HG03175 (cell line): ENCODE measurements at regions not wholly inside any gene's neighbourhood (a gene's known extent, or its start where the extent isn't known, plus 50 kb on each side); places are given as distances from the start of the nearest gene placed in this dataset.
A peak's percentile ranks its signal among the peaks of the same experiment; 100 is the strongest.
"Not testable (repeated sequence)": the region's sequence is repeated elsewhere in the genome, so short reads cannot be mapped to it uniquely, and the experiment has no call there.

ENCODE experiments used
- ATAC-seq: cut with Tn5 transposase; IDR thresholded peaks from one replicate; pipeline ENCODE4 v1.9.1; 2021; ENCODE audit warnings: mild to moderate bottlenecking, moderate library complexity; ENCODE audit not compliant: unreplicated experiment

DNA sequence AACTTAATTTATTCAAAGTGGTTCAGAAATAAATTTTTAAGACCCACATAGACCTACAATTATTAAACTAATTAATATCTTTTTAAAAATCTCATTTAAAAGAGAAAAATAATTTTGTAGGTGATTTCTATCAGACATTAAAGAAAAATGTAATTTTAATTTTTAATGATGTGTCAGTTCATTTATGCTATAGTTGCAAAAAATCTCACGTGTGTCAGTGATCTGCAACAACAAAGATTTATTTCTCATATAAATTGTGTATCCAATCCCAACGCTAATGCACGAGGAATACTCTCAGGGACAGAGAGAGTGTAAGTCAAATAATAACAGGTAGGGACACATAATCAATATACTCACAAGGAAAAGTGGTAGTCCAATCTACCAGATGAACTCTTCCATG lies 456.6 kb upstream of the CCDC54 start:
- no peak for ATAC-seq

DNA sequence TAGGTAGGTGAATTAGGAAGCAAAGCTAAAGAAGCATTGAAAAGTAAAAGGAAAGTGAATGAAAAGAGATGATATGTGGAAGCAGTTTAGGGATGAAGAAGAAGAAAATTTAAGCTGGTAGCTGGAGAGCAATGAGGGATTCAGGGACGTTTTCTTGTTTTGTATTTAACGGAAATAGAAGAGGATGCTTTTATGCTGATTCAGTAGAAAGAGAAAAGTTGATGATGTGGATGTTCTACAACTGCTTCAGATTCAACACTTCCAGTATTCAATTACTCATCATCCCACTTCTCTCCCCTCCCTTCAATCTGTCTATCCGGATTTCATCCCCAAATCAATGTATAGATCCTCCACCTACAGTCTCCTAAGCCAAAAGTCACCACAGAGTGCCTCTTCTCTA lies 448.2 kb upstream of the CCDC54 start:
- ATAC-seq, result no peak

DNA sequence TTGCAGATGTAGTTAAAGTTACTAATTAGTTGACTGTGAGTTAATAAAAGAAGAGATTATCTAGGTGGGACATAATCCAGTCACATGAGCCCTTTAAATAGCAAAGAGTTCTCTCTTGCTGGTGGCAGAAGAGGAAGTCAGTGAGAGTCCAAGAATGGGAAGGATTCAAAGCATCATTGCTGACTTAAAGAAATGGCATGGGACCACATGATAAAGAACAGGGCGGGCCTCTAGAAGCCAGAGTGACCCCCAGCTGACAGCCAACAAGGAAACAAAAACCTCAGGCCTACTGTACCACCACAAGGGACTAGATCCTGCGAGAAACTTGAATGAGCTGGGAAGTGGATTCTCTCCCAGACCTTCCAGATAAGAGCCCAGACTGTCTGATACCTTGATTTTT lies 447.2 kb upstream of the CCDC54 start:
- no peak for ATAC-seq

DNA sequence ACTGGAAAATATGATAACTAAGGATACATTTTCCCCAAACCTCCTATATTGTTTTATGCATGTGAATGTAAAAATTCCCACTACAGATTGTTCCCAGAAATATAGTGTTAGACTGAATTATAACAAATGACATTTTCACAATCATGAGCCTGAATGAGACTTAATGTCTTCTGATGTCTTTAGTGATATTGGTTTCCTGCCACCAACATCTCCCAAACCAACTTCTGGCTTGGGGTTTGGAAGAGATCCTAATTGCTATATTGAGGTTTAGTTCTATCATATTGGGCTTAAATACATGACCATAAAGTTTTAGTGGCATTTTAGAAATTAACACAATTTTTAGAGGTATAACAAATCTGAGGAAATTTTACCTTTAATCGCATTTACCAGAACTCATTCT lies 445.3 kb upstream of the CCDC54 start:
- no peak for ATAC-seq

DNA sequence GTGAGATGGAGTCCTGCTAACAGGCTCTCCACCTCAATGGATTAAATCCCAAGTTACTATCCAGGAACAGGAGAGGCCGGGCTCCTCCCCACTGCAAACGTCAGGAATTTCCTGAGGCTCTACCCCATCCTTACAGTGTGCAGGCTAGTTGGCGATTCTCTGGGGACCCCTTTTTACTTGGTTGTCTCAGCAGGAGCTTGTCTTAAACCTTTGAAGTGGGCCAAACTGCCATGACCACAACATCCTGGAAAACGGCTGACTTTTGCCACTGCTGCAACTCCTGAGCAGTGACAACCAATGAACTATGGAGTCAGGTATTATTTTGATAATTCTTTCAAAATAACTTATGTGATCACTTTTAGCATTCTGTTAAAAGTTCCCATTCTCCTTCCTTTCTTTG lies 440.9 kb upstream of the CCDC54 start:
- no peak for ATAC-seq

DNA sequence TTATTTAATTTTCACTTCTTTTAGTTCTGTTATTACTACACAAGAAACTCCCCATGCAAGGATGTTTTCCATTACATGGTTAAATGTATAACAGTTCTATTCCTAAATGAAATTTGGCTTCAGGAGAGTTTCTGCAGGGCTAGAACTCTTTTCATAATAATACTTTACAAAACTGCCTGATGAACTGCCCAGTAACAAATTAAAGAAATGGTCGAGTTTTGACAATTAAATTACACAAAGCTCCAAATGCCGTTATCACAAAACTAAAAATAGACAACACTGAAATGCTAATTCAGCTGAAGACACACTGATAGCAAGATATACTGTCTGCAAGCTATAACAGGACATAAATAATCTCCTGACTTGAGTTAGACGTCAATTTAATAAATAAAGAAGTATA lies 435.2 kb upstream of the CCDC54 start:
- no peak for ATAC-seq

DNA sequence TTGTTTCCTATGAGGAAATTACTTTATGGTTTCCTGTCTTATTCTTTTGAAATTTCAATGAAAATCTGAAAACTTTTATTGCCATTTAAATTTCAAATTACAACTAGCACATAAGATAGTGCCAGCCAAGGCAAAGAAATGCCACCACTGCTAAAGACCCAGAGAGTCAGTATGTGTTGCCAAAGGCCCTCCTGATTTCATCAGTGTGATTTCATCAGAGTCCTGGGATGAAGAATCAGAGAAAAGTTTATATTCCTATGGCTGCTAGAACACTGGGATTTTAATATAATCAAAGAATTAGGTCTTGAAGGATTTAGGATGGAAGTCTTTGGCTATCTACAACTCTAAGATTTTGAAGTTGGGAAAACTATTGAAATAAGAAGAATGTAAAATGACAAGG lies 434.2 kb upstream of the CCDC54 start:
- no peak for ATAC-seq

DNA sequence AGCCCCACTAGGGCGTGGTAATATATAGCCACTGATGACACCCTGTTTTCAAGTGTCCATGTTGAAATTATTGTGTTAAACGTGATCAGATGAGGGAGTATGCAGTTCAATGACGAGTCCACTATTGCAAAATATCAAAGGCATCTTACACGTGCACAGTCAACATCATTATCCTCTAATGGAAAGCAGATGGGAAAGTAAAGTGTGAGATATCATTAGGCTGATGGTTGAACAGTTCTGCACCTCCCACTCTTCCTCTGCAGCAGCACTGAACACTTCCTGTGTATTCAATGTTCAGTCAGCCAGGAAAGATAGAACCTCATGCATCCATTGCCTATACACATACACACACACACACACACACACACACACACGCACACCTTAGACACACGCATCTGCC lies 431.8 kb upstream of the CCDC54 start:
- ATAC-seq, result no peak

DNA sequence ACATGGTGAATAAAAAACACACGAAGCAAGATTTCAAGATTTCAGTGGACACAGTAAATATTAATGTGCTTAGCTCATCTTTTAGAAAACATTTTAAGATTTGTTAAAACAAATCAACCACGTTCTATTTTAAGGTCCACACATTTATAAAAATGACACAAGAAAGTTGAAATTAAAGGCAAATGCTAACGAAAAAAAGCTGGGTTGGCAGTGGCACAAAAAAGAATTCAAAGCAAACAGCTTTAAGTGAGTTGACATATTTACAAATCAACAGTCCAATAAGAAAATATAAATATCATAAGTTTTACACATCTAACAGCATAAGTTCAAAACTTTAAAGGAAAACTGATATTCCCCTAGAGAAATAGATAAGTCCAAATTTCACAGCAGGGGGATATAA lies 430.4 kb upstream of the CCDC54 start:
- no peak for ATAC-seq

DNA sequence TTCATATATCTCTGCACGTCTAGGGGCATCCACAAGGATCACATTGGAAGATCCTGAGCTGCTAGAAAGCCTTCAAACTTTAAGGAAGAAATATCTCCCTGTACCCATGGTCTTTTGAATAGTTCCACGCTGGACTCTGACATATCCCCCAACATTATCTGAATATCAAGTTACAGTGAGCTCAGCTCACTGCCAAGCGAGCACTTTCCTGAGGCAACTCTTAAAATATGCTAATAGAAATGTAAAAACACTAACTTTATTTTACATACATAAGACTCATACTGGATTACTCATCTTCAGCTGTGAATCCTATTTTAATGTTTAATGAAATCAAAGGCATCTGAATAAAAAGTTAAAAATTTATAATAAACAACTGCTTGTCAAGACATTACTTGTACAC lies 420.2 kb upstream of the CCDC54 start:
- no peak for ATAC-seq

DNA sequence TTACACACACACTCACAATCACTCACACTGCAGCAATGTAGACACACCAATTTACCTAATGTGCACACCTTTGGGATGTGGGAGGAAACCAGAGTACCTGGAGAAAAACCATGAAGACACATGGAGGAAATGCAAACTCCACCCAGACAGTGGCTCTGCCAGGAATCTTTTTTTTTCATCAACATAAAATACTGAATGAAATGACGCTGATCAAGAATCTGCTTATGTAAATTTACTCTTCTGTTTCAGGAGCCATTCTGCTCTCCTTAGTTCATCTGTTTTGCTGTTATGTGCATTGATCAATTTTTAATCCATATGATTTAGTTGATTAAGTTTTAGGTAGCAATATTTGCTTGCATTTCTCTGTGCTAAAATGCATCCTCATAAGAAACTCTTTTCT lies 414.2 kb upstream of the CCDC54 start:
- no peak for ATAC-seq

DNA sequence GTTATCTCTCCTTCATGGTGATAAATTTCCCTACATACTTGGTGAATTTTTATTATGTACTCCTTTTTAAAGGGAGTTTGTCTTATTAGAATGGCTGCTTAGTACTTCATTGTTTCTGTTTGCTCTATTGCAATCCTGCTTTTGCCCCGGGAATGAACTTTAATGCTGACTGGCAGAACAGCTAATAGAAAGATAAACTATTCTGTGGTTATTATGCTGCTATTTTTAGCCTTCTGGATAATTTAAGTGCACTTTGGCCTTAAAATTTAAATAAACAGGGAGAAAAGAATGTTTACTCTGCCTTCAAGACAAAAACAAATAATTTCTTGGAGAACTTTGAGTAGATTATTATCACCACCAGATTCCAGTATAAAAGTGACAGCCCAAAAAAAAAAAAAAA lies 413.8 kb upstream of the CCDC54 start:
- ATAC-seq, result no peak

DNA sequence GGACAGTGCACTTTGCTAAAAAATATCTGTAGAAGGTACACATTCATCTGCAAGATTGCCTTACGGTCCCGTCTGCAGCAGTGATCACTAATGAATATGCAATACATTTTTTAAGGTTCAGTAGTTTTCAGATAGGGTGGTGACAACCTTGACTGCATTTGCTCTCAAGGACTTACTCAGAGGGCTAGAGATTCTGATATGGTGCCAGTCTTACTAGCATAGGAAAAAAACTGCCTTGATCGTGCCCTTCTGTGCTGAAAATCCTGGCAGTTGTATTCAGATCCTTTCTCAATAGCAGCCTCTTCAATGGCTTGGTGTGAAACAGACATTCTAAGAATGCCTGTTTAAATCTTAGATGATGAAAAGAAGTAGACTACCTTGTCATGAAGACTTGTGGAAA lies 411.9 kb upstream of the CCDC54 start:
- no peak for ATAC-seq

DNA sequence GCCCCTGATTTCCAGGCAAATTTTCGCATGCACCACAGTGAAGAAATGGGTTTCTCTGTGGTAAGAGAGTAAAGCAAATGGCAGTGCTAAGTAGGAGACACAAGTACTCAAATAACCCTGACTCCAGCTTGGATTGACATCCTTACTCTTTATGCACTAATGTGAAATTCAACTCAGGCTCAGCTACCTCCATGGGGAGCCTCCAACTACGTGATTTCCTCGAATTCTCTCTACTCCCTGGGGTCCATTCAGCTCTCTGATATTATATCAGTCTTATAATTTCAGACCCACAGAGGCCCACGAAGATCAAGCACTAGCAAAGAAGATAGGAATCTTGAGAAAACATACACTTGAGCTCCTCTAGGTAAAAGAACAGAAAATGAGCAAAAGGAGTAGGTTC lies 407.6 kb upstream of the CCDC54 start:
- no peak for ATAC-seq

DNA sequence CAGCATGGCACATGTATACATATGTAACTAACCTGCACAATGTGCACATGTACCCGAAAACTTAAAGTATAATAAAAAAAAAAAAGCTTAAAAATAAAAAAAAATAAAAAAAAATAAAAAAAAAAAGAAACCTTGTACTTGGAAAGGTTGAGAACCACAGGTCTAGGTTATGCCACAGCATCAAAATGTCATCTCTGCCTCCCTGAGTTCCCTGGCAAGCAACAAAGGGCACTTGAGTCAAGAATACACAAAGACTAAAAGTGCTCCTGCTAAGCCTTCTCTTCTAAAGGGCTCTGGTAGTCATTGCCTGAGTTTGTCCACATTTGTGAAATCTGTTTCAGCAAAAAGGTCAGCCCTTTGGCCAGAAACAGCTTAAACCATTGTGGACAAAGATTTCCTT lies 395.8 kb upstream of the CCDC54 start:
- ATAC-seq, result no peak

DNA sequence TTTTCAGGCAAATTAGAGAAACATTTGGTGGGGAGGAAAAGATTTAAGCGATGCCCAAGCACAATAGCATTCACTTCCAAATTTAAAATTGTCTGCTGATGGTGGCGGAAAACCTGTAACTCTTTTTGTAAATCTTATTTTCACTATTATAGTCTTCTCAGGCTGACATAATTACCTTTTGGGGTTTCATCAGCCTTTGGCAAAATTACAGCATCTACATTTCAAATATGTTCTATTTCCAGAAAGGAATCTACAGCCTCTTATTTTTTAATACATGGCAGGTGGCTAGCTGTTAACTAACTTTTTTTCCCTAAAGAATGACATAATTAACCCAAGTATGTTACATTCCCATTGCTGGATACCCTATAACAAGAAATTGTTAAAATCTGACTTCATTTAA lies 391.5 kb upstream of the CCDC54 start:
- no peak for ATAC-seq

DNA sequence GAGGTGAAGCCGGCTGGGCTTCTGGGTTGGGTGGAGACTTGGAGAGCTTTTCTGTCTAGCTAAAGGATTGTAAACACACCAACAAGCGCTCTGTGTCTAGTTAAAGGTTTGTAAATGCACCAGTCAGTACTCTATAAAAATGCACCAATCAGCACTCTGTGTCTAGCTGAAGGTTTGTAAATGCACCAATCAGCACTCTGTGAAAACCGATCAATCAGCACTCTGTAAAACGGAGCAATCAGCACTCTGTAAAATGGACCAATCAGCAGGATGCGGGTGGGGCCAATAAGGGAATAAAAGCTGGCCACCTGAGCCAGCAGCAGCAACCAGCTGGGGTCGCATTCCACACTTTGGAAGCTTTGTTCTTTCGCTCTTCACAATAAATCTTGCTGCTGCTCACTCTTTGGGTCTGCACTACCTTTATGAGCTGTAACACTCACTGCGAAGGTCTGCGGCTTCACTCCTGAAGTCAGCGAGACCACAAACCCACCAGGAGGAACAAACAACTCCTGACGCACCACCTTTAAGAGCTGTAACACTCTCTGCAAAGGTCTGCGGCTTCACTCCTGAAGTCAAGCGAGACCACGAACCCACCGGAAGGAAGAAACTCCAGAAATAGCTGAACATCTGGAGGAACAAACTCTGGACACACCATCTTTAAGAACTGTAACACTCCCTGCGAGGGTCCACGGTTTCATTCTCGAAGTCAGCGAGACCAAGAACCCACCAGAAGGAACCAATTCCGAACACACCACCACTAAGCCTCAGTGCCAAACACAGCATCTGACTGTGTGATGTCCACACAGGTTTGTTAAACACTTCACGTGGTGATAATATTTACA lies 378.2 kb upstream of the CCDC54 start:
- ATAC-seq, result peak; percentile 78

DNA sequence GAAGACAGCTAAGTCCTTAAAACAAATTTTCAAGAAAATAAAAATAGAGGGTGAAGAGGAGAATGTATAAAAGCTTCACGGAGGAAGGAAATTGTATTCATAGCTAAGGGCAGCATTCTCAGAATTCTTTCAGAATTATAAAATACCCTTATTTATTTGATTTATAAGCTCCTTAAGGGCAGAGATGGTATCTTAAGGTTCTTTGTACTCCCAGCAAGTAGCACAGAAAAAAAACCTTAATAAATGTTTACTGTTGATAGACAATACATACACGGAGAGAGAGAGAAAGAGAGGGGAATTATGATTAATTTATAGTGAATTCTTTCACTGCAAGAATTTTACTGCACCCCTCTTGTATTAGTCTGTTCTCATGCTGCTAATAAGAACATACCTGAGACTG lies 375.6 kb upstream of the CCDC54 start:
- ATAC-seq, result no peak

DNA sequence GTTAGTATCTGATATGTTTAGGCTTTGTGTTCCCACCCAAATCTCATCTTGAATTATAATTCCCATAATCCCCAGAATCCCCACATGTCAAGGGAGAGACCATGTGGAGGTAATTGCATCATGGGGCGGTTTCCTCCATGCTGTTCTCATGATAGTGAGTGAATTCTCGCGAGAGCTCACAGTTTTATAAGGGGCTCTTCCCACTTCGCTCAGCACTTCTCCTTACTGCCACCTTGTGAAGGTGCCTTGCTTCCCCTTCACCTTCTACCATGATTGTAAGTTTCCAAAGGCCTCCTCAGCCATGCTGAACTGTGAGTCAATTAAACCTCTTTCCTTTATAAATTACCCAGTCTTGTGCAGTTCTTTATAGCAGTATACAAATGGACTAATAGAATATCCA lies 371.9 kb upstream of the CCDC54 start:
- not testable (repeated sequence) for ATAC-seq

DNA sequence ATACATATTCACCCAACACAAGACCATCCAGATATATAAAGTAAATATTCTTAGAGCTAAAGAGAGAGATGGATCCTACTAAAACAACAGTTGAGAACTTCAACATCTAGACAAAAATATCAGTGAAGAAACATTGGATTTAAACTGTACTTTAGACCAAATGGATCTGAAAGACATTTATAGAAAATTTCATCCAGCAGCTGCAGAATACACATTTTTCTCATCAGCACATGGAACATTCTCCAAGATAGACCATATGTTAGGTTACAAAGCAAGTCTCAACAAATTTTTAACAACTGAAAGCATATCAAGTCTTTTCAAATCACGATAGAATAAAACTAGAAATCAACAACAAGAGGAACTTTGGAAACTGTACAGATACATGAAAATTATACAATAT lies 369.0 kb upstream of the CCDC54 start:
- ATAC-seq, result no peak

DNA sequence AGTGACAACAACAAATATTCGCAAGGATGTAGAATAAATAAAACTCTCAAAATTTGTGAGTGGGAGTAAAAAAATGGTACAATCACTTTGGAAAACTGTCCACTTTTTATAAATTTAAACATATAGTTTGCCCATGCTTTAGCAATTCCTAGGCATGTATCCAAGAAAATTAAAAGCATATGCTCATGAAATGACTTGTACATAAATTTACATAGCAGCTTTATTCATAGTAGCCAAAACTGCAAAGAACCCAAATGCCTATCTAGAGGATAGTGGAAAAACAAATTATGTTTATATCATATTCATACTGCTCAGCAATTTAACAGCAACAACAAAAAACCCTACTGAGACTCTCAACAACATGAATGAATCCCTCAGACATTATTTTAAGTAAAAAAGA lies 363.6 kb upstream of the CCDC54 start:
- ATAC-seq, result no peak

DNA sequence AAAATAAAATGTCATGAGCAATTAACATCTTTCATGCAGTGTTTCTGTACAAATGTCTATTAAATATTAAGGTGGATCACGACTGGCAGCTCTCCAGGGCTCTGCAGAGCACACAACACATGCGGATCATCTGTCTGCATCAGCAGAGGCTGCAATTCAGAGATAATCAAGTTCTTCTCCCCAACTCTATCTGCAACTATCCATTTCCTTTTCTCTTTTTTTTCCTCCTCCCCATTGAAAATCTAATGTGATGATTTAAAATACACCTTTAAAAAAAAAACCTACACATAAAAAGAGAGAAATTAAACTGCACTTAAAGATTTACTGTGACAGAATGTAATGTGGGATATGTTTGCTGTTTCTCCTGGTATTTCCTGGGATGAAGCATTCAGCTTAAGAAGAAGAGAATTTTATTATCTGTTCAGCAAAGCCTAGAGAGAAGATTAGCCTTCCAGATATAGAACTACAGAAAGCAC lies 352.6 kb upstream of the CCDC54 start:
- ATAC-seq, result no peak

DNA sequence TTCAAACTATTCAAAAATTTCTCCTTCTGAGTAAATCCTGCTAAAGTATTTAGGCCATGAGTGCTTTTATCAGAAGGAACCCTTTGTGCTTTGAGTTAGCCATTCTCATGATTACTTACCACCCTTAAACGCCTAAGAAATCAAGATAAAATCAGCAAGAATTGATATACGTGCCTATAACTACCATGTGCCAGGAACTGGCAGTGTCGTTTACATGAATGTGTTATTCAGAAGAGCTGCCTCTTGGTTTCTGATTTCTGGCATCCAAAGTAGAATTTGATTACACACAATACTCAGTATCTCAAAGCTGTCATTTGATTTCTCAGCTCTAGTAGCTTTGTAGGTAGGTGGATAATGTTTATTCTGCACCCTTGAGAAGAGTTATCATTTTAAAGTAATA lies 351.3 kb upstream of the CCDC54 start:
- no peak for ATAC-seq
